ENCODE measurements at regions not wholly inside any gene's neighbourhood (a gene's known extent, or its start where the extent isn't known, plus 50 kb on each side); places are given as distances from the start of the nearest gene placed in this dataset.

DNA sequence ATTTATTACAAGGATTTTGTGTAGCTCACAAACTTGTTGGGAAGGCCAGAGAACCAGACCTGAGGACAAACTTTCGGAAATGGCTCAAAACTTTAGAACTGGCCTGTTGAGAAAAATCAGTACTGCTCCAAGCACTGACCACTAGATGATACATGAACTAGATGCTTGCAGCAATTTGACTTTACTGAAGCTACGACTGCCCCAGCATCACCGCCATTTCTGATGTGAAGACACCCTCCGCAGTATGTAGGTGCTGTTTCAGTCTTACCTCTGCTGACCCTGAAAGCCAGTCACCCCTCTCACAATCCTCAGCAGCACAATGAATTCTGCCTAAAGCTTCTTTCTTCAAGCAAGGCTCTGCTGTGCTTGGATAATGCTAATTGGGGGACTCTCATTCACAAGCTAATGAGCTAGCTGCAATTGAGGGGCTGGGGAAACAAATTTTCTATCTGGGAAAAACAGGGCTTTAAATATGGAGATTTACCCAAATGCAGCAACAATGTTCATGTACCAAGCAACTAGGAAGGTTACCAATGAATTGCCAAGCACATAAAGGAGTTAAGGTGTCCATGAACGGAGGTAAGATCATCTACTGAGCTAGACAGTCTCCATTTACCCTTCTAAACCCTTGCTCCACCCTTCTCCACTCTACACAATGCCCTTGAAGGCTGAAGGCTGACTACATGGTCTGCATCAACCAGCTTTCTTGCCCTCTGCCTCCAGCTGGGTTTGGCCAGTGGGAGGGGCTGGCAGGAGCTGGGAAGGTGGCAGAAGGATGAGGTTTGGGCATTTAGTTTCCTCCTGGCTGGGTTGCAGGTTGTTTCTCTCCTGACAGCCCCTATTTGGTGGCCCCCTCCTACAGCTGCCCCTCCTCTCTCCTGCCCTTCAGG, 53.2 kb upstream of the FSTL1 start:
- peak overlapping the region; percentile 39 for H3K4me3 ChIP-seq (ENCODE audit: low read depth, low read length)
- peak overlapping the region; percentile 79 for H3K27ac ChIP-seq (ENCODE audit: low read depth, low read length)
- H3K9me3 ChIP-seq (ENCODE audit: control insufficient read depth, insufficient read depth, low read length) = peaks cover 12% of the 10 kb centered on the region
- H3K4me1 ChIP-seq (ENCODE audit: control insufficient read depth, insufficient read depth, low read length) = peaks cover 35% of the 10 kb centered on the region
- H3K27me3 ChIP-seq (ENCODE audit: control insufficient read depth, insufficient read depth, low read length) = no peaks in the 10 kb centered on the region
- H3K36me3 ChIP-seq (ENCODE audit: control insufficient read depth, insufficient read depth, low read length) = no peaks in the 10 kb centered on the region
- H3K9ac ChIP-seq (ENCODE audit: low read depth, low read length) = 0 out of 2 replicates have a peak overlapping the region, but pooled peaks have one; percentile 20

DNA sequence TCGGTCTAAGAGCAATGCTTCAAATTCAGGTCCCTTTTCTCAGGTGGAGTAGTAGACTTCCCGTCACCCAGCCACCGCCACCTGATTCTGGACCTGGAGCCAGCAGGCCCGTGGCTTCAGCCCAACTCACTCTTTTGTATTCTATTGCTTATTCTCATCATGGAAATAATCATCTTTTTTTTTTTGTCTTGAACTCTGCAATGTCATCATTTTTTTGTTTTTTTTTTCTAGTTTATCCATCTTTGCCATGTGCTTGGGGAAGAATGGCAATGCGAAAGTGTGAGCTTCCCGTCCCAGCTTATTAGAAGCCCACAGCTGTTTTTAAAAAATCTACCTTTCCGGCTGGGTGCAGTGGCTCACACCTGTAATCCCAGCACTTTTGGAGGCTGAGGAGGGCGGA, 51.3 kb upstream of the FSTL1 start:
- Histone ChIP-seq H3K9me3 (ENCODE audit: control insufficient read depth, insufficient read depth, low read length) (no peaks in the 10 kb centered on the region), H3K27ac (ENCODE audit: low read depth, low read length) (no peak overlapping the region), H3K4me3 (ENCODE audit: low read depth, low read length) (no peak overlapping the region), H3K36me3 (ENCODE audit: control insufficient read depth, insufficient read depth, low read length) (no peaks in the 10 kb centered on the region), H3K27me3 (ENCODE audit: control insufficient read depth, insufficient read depth, low read length) (no peaks in the 10 kb centered on the region), H3K4me1 (ENCODE audit: control insufficient read depth, insufficient read depth, low read length) (peaks cover 50% of the 10 kb centered on the region), H3K9ac (ENCODE audit: low read depth, low read length) (no peak overlapping the region)

Measured in HUES48 (cell line).